DMS 273 (cell line): ENCODE measurements at regions not wholly inside any gene's neighbourhood (a gene's known extent, or its start where the extent isn't known, plus 50 kb on each side); places are given as distances from the start of the nearest gene placed in this dataset.

Source experiments
- DNase-seq: peaks from one replicate; lab custom pipeline; 2025; ENCODE audit not compliant: unreplicated experiment; lab: John Stamatoyannopoulos, UW

DNA sequence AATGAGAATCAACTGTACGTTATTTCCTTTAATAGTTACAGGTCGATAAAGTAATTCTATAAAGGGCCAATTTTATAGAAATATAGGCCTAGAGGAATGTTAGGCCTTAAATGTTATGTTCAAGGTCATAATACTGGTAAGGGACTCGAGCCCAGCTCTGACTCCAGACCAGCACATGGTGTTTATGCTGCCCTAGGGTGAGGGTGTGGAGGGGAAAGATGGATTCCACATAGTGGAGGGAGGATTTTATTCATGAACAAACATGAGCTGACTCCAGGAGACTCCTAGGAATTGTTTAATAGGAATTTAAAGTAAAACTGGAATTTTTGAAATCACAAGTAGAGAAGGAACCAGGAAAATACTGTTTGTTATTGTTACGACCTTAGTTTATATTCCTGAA is 139.9 kb downstream of the LACC1 start:
- no peak for DNase-seq

- no peak for DNase-seq
Measured at GRCh38 chr13:44021422-44021821, 141.7 kb downstream of the LACC1 start.

DNA sequence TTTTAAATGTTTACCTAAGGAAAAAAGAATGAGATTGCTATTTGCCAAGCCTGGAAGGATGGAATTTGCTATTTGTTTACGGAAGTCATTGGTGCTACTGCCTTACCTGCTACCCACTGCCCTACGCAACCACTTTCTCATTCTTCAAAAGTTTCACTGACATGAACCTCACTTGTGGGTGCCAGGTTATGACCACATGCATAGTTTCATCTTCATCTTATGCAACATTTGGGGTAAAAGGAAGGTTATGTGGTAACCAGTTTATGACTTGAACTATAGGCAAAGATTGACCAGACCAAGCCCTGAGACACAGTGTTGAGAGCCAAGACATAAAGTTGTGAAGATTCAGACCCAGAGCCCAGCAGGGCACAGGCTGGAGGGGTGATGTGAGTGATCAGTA is 142.5 kb downstream of the LACC1 start:
- no peak for DNase-seq

DNA sequence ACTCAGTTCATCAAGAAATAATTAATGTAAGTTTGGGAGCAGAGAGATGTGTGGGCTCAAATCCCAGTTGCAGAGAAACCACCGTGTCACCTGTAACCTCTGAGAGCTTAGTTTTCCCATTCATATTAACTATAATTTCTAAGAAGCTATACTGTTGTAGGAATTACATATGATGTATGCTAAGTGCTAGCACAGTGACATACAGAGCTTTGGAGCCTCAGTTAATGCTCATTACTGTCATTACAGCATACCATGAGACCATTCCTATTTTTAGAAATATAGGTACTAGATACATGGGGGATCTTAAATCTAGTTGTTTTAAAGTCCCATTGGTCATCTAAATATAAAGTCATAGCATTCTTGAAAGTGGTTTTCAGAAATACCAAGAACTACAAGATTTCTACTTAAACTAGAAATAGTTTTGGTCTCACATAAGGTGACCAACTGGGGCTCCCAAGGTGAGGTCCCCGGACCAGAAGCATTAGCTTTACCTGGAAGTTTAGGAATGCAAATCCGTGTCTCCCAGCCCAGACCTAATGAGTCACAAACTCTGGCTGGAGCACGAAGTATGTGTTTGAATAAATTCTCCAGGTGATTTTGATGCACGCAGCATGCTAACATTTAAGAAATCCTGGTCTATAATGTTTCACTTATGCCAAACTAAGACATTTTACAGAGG is 144.6 kb downstream of the LACC1 start:
- no peak for DNase-seq

DNA sequence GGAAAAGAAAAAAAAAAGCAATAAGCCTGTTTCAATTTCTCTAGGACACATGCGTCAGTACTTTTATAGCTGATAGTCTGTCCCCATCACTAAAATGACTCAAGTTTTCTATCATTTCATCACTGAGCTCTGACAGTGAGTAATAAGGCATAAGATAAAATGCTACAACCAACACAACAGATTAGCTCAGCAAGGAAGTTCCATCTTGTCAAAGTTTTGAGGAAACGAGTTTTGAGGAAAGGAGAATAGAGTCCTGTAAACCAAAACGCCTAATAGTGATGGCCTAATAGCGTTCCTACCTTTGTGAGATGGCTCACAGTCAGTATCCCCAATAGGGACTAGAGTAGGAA is 145.1 kb downstream of the LACC1 start:
- no peak for DNase-seq

GRCh38 chr13:44026194-44026593 is 146.5 kb downstream of the LACC1 start:
- DNase-seq: no peak

- DNase-seq: no peak
Measured at GRCh38 chr13:44028734-44029133, 149.0 kb downstream of the LACC1 start.

DNA sequence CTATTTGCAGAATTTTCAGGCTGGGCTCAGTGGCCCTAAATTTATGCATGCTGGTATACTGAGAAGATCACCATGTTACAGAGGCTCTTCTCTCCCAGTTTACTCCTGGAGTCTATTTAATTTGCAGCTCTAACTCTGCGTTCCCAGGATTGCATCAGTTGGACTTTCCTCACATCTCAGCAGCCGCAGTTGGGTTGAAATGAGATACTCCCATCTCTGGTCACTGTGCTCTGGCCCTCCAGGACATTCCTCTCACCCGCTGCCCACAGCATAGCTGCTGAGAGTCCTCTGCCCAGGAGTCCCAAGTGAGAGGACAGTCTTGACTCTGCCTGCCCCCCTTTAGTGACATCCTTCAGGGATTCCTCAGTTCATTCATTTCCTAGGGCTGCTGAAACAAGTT is 150.9 kb downstream of the LACC1 start:
- no peak for DNase-seq

DNA sequence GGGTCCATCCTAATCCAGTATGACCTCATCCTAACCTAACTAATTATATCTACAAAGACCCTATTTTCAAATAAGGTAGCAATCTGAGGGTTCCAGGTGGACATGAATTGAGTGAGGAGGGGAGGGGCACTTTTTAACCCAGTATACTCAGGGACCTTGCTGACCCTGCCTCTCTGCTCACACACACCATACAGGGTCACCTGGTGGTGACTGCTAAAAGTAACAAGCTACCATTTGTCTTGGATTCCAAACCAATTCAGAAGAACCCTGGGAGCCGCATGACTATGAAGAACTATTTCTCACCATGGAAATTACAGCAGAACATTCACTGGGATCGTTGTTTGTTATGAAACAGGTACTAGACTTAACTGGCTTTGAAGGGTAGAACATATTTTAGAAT is 151.9 kb downstream of the LACC1 start:
- no peak for DNase-seq

GRCh38 chr13:44032802-44033201 is 153.1 kb downstream of the LACC1 start:
- DNase-seq: no peak

DNA sequence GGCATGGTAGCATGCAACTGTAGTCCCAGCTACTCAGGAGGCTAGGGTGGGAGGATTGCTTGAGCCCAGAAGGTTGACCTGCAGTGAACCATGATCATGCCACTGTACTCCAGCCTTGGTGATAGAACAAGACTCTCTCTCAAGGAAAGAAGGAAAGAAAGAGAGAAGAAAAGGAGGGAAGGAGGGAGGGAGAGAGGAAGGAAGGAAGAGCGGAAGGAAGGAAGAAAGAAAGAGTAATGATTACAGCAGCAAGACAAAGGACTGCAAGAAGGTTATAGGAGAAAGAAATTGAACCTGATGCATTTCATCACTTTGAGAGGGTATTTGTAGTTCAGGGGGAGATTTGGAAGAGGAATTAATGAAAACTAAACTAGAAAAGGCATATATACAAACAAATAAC is 155.7 kb downstream of the LACC1 start:
- no peak for DNase-seq

DNA sequence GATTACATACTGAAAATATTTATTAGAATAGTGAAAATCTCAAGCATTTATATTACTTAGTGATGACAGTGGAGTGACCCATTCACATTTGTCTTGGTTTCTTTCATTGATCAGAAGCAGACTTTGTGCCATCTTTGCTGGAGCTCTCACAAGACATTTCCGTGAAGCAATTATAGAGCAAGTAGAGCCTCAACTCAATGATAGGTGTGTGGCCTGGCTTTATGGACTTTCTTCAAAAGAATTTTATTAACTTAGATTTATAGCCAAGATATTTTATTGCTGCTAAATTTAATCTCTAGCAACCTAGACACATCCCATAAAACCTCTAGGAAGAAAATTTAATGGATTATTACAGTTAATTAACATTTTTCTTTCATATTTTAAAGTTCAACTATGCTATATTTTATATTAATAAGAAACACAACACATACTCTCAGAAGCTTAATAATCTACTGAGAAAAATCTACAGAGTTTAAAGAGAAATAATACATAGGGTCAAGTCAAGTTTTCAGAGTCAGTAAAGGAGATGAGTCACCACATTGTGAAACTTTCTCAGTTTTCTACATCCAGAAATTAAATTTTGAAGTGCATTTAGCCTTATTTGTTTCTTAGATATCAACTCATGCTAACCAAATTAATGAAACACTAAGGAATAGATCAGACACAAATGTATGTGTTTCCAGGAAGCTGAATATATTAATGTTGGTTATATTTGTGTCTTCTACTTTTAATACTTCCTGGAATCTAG is 160.5 kb downstream of the LACC1 start:
- DNase-seq: no peak

DNA sequence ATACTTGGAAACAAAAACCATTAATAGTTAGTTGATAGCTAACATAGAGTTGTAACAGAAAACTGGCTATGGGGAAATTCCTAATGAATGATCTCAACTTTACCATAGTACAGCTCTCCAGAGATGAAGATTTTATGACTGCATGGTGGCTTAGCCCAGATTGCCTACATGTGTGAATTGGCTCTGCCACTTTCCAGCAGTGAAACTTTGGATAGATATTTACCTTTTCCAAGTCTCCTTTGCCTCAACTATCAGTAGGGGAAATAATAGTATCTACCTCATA is 161.1 kb downstream of the LACC1 start:
- DNase-seq: no peak

DNA sequence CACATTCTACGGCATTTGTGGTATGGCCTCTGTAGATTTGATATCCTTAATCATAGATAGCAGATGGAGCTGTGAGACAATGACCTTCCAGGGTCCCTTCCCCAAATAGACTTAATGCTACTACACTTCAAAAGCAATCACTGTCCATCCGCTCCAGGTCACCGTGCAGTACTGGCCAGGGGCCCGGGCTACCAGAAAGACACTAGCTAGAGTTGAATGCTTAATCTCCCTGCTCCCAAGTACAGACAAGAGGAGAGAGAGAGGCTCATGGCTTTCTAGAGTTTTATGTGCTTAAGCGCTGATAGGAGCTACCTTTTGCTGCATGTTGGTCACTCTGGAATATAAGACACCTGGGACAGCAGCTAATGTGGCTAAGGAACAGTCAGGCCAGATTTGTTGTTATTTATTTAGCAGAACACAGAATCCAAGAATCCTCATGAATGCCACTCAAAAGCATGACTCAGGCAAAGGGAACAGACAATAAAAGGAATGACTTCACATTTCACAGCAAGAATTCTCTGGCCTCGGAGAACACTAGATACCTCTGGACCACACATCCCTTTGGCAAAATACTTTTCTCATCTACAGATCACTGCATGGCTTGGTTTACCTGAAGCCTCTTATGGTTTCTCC is 165.0 kb downstream of the LACC1 start:
- DNase-seq: no peak

- DNase-seq: peak; percentile 10
Measured at GRCh38 chr13:44045180-44045562, 165.5 kb downstream of the LACC1 start.

GRCh38 chr13:44046428-44046827 is 166.7 kb downstream of the LACC1 start:
- no peak for DNase-seq

DNA sequence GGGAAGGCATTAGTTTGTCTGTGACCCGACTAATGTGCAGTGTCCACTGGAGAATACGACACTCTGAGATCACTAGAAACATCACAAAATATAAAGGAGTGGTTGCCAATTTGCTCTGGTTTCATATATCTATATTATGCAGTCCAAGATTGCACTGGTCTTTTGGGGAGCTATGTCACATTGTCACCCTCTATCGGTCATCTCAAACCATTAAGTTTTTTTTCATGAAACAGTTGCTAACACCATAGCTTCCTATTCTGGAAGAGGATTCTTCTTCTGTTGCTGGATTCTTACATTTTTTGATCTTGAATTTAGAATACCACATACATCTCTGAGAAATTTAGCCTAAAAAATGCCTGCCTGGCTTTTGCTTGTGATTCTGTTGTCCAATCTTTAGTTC is 168.6 kb downstream of the LACC1 start:
- no peak for DNase-seq

DNA sequence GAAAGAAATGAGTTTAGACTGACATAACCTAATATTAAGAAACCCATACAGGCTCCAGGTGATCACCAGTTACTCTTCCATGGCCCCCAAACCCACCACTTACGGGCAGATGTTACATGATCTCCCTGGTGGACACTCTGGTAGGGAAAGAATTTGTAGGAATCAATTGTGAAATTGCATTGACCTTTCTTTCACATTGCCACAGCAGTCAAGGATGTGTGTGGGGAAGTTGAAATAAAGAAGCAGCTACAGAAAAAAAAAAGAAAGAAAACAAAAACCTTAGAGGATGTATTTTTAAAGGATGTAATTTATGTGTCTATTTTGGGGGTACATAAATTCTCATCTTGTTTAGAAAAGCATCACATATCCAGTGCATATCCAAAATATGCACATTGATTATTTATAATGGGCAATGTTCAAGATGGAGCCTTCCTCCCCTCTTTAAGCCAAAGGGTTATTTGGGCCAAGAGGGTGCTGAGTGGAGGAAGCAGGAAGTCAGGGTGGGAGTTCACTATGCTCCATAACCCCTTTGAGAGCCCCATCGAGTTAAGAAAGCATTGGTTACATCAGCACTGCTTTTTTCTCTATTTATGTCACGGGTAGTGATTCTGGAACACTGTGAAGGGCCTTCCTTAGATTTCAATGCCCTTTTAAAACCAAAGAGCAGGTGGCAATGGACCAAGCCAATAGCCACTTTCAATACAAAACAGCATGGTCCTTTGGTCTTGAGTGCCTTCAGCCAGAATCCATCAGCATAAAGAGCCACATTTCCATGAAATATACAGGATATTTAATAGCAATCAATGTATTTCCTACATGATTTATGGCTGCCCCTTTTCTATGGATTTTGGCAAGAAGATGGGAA is 169.6 kb downstream of the LACC1 start:
- DNase-seq: no peak

- peak; percentile 41 for DNase-seq
Measured at GRCh38 chr13:44050450-44051063, 170.9 kb downstream of the LACC1 start.

DNA sequence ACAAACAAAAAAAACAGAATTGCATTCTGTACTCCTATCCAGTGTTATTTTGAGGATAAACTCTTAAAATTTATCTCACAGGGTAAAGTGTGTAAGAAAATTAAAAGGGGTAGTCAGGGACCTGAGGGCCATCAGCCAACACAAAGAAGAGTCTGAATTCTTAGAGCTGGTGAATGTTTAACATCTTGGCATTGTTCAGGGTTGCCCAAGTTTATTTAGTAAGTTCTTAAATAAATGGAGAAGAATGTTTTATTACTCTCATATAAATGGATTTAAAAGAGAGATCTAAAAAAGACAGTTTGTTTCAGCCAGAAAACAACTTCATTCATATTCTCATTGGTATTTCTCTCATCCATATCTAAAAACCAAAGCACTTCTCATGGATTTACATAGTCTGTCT is 171.7 kb downstream of the LACC1 start:
- no peak for DNase-seq

GRCh38 chr13:44051918-44052675 is 172.4 kb downstream of the LACC1 start:
- DNase-seq: no peak
